GM23338 (cell line): ENCODE measurements at regions not wholly inside any gene's neighbourhood (a gene's known extent, or its start where the extent isn't known, plus 50 kb on each side); places are given as distances from the start of the nearest gene placed in this dataset.

Source experiments
- ATAC-seq: fragments of 200-7000 bp; cut with Tn5 transposase; 3 replicates; pipeline ENCODE4 v1.9.1; 2020
- DNase-seq: peaks from one replicate; pipeline ENCODE4 v3.0.0-alpha.2; 2015; ENCODE audit warnings: low spot score
- H2AFZ ChIP-seq: fragments of 200-600 bp; sonication (generic); 2 replicates; pipeline ENCODE4 v1.8.0; 2016; ENCODE audit warnings: antibody characterized with exemption, mild to moderate bottlenecking, moderate library complexity
- H3F3A ChIP-seq: fragments of 200-600 bp; sonication (generic); replicated peaks from 2 replicates; pipeline ENCODE4 v1.8.0; 2017; ENCODE audit warnings: antibody characterized with exemption, mixed run types, low read depth
- H3K27ac ChIP-seq: fragments of 200-600 bp; sonication (generic); 2 replicates; pipeline ENCODE4 v1.6.1; 2016; ENCODE audit warnings: low read depth
- H3K27me3 ChIP-seq: fragments of 200-600 bp; sonication (generic); 2 replicates; pipeline ENCODE4 v1.8.0; 2016; ENCODE audit warnings: mild to moderate bottlenecking, mixed run types, moderate library complexity; ENCODE audit not compliant: insufficient read depth
- H3K36me3 ChIP-seq: fragments of 200-600 bp; sonication (generic); 2 replicates; pipeline ENCODE4 v1.8.0; 2016; ENCODE audit warnings: mild to moderate bottlenecking; ENCODE audit not compliant: insufficient read depth
- H3K4me1 ChIP-seq: fragments of 200-600 bp; sonication (generic); 2 replicates; pipeline ENCODE4 v1.8.0; 2016; ENCODE audit warnings: mild to moderate bottlenecking, moderate library complexity; ENCODE audit not compliant: insufficient read depth
- H3K4me2 ChIP-seq: fragments of 200-600 bp; sonication (generic); 2 replicates; pipeline ENCODE4 v1.7.1; 2017; ENCODE audit warnings: mixed run types
- H3K4me3 ChIP-seq: fragments of 200-600 bp; sonication (generic); 2 replicates; pipeline ENCODE4 v1.6.1; 2016; ENCODE audit warnings: mixed run types
- H3K79me2 ChIP-seq: fragments of 200-600 bp; sonication (generic); replicated peaks from 2 replicates; pipeline ENCODE4 v1.8.0; 2017; ENCODE audit warnings: mild to moderate bottlenecking; ENCODE audit not compliant: insufficient read depth
- H3K9me2 ChIP-seq: fragments of 200-600 bp; sonication (generic); 2 replicates; pipeline ENCODE4 v1.8.0; 2017; ENCODE audit not compliant: insufficient read depth
- H4K20me1 ChIP-seq: fragments of 200-600 bp; sonication (generic); replicated peaks from 2 replicates; pipeline ENCODE4 v1.8.0; 2017; ENCODE audit warnings: mild to moderate bottlenecking; ENCODE audit not compliant: insufficient read depth
- H3K27ac Mint-ChIP-seq: 2 replicates; pipeline ENCODE4 v1.8.0; 2020; ENCODE audit warnings: inconsistent platforms, mild to moderate bottlenecking, moderate library complexity, mixed read lengths
- H3K27me3 Mint-ChIP-seq: 3 replicates; pipeline ENCODE4 v1.8.0; 2022; ENCODE audit warnings: low read depth, mild to moderate bottlenecking, moderate library complexity, mixed read lengths, inconsistent platforms; ENCODE audit not compliant: insufficient read depth, poor library complexity
- H3K36me3 Mint-ChIP-seq: 3 replicates; pipeline ENCODE4 v1.8.0; 2021; ENCODE audit warnings: low read depth, mild to moderate bottlenecking, inconsistent platforms, moderate library complexity, mixed read lengths
- H3K4me1 Mint-ChIP-seq: 3 replicates; pipeline ENCODE4 v1.8.0; 2020; ENCODE audit warnings: mild to moderate bottlenecking, inconsistent platforms, mixed read lengths
- H3K4me3 Mint-ChIP-seq: 3 replicates; pipeline ENCODE4 v1.8.0; 2021; ENCODE audit warnings: moderate library complexity, mild to moderate bottlenecking, inconsistent platforms, mixed read lengths
- H3K9me3 Mint-ChIP-seq: 3 replicates; pipeline ENCODE4 v1.8.0; 2020; ENCODE audit warnings: moderate library complexity, mild to moderate bottlenecking, inconsistent platforms, mixed read lengths
- CREB1 ChIP-seq: fragments of 250-450 bp; sonication (Bioruptor Pico); IDR thresholded peaks from 2 replicates; pipeline ENCODE4 v1.5.0; 2020; ENCODE audit warnings: low read depth, mild to moderate bottlenecking, moderate library complexity
- EZH2 ChIP-seq: fragments of 200-600 bp; sonication (generic); IDR thresholded peaks from one replicate; pipeline ENCODE4 v1.8.0; 2017; ENCODE audit warnings: antibody characterized with exemption, mild to moderate bottlenecking, low read depth; ENCODE audit not compliant: unreplicated experiment
- EZH2phosphoT487 ChIP-seq: fragments of 200-600 bp; sonication (generic); IDR thresholded peaks from one replicate; pipeline ENCODE4 v1.8.1; 2018; ENCODE audit warnings: antibody characterized with exemption; ENCODE audit not compliant: unreplicated experiment
- JUNB ChIP-seq: IDR thresholded peaks from one replicate; pipeline ENCODE4 v1.6.1; 2016; ENCODE audit warnings: antibody characterized with exemption; ENCODE audit not compliant: unreplicated experiment
- NANOG ChIP-seq: IDR thresholded peaks from 2 replicates; pipeline ENCODE4 v1.6.1; 2016; ENCODE audit warnings: antibody characterized with exemption, borderline replicate concordance
- POLR2AphosphoS5 ChIP-seq: IDR thresholded peaks from 2 replicates; pipeline ENCODE4 v1.6.1; 2016; ENCODE audit warnings: antibody characterized with exemption, low read depth
- STAT1 ChIP-seq: IDR thresholded peaks from one replicate; pipeline ENCODE4 v1.6.1; 2016; ENCODE audit warnings: antibody characterized with exemption; ENCODE audit not compliant: unreplicated experiment
- ZNF114 ChIP-seq: fragments of 250-450 bp; sonication (Bioruptor Pico); IDR thresholded peaks from 2 replicates; pipeline ENCODE4 v1.5.0; 2020; ENCODE audit warnings: mild to moderate bottlenecking, moderate library complexity
- ZNF331 ChIP-seq: fragments of 250-450 bp; sonication (Bioruptor Pico); IDR thresholded peaks from 2 replicates; pipeline ENCODE4 v1.5.0; 2020; ENCODE audit warnings: low read depth, mild to moderate bottlenecking, moderate library complexity
- TF ChIP-seq, protein P1 (sequence below): fragments of 250-450 bp; sonication (Bioruptor Pico); IDR thresholded peaks from 2 replicates; pipeline ENCODE4 v1.5.0; 2020; ENCODE audit warnings: mild to moderate bottlenecking, moderate library complexity
- TF ChIP-seq, protein P2 (sequence below), 2 experiments: fragments of 200-600 bp in 1 of 2; sonication (generic) in 1 of 2; conservative IDR thresholded peaks; 2 replicates each; pipeline versions ENCODE4 v1.5.1 to v1.6.1; 2016 to 2017; ENCODE audit warnings: antibody characterized with exemption in 2 of 2, low read depth in 2 of 2, mild to moderate bottlenecking in 2 of 2, moderate library complexity in 1 of 2
- TF ChIP-seq, protein P3 (sequence below): IDR thresholded peaks from 2 replicates; pipeline ENCODE4 v1.6.1; 2016; ENCODE audit warnings: antibody characterized with exemption
- TF ChIP-seq, protein P4 (sequence below): IDR thresholded peaks from one replicate; pipeline ENCODE4 v1.6.1; 2018; ENCODE audit warnings: antibody characterized with exemption; ENCODE audit not compliant: unreplicated experiment

DNA sequence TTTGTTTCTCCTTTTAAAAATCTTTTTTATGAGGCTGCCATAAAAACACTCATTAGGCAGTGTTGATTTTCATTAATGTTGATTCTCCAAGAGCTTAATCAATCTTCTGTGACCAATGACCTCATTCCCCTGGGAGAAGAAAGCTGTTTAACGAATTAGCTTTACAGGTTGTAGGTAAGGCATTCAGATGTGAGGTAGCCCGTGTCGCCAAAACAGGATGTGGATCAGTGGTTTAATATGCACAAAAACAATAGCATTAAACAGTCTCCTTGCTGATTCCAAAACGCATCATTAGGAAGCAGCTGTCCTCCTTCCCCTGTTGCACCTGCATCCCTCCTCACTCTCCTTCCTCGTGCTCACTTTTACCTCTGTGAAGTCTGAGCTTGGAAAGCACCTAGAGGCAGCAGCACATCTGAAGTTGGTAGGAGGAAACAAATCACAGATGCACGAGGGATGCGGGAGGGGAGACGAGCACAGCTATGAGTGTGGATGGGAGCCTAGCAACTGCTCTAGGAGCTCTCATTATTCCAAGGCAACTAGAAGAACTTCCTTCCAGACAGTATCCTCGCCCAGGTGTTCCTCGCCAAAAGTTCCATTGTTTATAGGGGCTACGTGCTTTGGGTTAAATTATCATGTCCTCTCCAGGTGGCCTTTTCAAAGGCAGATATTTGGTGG is 179.4 kb upstream of the SNX19 start:
- no peaks in the 10 kb centered on the region for H3K27me3 ChIP-seq
- H3K79me2 ChIP-seq, result no peaks in the 10 kb centered on the region
- H3K4me1 Mint-ChIP-seq, result peaks cover 2% of the 10 kb centered on the region; the same call in 1 of the 3 replicates
- TF ChIP-seq CREB1 (CRISPR knock-in tag) (no peak), ZNF114 (no peak), EZH2phosphoT487 (no peak), ZNF331 (CRISPR knock-in tag) (no peak), STAT1 (no peak), POLR2AphosphoS5 (no peak), EZH2 (no peak), JUNB (no peak), NANOG (no peak)
- TF ChIP-seq, protein P1, sequence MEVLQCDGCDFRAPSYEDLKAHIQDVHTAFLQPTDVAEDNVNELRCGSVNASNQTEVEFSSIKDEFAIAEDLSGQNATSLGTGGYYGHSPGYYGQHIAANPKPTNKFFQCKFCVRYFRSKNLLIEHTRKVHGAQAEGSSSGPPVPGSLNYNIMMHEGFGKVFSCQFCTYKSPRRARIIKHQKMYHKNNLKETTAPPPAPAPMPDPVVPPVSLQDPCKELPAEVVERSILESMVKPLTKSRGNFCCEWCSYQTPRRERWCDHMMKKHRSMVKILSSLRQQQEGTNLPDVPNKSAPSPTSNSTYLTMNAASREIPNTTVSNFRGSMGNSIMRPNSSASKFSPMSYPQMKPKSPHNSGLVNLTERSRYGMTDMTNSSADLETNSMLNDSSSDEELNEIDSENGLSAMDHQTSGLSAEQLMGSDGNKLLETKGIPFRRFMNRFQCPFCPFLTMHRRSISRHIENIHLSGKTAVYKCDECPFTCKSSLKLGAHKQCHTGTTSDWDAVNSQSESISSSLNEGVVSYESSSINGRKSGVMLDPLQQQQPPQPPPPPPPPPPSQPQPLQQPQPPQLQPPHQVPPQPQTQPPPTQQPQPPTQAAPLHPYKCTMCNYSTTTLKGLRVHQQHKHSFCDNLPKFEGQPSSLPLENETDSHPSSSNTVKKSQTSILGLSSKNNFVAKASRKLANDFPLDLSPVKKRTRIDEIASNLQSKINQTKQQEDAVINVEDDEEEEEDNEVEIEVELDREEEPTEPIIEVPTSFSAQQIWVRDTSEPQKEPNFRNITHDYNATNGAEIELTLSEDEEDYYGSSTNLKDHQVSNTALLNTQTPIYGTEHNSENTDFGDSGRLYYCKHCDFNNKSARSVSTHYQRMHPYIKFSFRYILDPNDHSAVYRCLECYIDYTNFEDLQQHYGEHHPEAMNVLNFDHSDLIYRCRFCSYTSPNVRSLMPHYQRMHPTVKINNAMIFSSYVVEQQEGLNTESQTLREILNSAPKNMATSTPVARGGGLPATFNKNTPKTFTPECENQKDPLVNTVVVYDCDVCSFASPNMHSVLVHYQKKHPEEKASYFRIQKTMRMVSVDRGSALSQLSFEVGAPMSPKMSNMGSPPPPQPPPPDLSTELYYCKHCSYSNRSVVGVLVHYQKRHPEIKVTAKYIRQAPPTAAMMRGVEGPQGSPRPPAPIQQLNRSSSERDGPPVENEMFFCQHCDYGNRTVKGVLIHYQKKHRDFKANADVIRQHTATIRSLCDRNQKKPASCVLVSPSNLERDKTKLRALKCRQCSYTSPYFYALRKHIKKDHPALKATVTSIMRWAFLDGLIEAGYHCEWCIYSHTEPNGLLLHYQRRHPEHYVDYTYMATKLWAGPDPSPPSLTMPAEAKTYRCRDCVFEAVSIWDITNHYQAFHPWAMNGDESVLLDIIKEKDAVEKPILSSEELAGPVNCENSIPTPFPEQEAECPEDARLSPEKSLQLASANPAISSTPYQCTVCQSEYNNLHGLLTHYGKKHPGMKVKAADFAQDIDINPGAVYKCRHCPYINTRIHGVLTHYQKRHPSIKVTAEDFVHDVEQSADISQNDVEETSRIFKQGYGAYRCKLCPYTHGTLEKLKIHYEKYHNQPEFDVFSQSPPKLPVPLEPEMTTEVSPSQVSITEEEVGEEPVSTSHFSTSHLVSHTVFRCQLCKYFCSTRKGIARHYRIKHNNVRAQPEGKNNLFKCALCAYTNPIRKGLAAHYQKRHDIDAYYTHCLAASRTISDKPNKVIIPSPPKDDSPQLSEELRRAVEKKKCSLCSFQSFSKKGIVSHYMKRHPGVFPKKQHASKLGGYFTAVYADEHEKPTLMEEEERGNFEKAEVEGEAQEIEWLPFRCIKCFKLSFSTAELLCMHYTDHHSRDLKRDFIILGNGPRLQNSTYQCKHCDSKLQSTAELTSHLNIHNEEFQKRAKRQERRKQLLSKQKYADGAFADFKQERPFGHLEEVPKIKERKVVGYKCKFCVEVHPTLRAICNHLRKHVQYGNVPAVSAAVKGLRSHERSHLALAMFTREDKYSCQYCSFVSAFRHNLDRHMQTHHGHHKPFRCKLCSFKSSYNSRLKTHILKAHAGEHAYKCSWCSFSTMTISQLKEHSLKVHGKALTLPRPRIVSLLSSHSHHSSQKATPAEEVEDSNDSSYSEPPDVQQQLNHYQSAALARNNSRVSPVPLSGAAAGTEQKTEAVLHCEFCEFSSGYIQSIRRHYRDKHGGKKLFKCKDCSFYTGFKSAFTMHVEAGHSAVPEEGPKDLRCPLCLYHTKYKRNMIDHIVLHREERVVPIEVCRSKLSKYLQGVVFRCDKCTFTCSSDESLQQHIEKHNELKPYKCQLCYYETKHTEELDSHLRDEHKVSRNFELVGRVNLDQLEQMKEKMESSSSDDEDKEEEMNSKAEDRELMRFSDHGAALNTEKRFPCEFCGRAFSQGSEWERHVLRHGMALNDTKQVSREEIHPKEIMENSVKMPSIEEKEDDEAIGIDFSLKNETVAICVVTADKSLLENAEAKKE (CRISPR knock-in tag), result no peak
- TF ChIP-seq, protein P2, sequence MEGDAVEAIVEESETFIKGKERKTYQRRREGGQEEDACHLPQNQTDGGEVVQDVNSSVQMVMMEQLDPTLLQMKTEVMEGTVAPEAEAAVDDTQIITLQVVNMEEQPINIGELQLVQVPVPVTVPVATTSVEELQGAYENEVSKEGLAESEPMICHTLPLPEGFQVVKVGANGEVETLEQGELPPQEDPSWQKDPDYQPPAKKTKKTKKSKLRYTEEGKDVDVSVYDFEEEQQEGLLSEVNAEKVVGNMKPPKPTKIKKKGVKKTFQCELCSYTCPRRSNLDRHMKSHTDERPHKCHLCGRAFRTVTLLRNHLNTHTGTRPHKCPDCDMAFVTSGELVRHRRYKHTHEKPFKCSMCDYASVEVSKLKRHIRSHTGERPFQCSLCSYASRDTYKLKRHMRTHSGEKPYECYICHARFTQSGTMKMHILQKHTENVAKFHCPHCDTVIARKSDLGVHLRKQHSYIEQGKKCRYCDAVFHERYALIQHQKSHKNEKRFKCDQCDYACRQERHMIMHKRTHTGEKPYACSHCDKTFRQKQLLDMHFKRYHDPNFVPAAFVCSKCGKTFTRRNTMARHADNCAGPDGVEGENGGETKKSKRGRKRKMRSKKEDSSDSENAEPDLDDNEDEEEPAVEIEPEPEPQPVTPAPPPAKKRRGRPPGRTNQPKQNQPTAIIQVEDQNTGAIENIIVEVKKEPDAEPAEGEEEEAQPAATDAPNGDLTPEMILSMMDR (conservative IDR thresholded peaks at IDR 0.05; ENCODE audit: low read depth in 2 of 2), result no peak
- TF ChIP-seq, protein P3, sequence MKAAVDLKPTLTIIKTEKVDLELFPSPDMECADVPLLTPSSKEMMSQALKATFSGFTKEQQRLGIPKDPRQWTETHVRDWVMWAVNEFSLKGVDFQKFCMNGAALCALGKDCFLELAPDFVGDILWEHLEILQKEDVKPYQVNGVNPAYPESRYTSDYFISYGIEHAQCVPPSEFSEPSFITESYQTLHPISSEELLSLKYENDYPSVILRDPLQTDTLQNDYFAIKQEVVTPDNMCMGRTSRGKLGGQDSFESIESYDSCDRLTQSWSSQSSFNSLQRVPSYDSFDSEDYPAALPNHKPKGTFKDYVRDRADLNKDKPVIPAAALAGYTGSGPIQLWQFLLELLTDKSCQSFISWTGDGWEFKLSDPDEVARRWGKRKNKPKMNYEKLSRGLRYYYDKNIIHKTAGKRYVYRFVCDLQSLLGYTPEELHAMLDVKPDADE, result no peak
- TF ChIP-seq, protein P4, sequence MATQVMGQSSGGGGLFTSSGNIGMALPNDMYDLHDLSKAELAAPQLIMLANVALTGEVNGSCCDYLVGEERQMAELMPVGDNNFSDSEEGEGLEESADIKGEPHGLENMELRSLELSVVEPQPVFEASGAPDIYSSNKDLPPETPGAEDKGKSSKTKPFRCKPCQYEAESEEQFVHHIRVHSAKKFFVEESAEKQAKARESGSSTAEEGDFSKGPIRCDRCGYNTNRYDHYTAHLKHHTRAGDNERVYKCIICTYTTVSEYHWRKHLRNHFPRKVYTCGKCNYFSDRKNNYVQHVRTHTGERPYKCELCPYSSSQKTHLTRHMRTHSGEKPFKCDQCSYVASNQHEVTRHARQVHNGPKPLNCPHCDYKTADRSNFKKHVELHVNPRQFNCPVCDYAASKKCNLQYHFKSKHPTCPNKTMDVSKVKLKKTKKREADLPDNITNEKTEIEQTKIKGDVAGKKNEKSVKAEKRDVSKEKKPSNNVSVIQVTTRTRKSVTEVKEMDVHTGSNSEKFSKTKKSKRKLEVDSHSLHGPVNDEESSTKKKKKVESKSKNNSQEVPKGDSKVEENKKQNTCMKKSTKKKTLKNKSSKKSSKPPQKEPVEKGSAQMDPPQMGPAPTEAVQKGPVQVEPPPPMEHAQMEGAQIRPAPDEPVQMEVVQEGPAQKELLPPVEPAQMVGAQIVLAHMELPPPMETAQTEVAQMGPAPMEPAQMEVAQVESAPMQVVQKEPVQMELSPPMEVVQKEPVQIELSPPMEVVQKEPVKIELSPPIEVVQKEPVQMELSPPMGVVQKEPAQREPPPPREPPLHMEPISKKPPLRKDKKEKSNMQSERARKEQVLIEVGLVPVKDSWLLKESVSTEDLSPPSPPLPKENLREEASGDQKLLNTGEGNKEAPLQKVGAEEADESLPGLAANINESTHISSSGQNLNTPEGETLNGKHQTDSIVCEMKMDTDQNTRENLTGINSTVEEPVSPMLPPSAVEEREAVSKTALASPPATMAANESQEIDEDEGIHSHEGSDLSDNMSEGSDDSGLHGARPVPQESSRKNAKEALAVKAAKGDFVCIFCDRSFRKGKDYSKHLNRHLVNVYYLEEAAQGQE, result no peak
- H3K27ac ChIP-seq, result no peak overlapping the region
- no peak for ATAC-seq
- H3F3A ChIP-seq, result no peaks in the 10 kb centered on the region
- no peaks in the 10 kb centered on the region for H3K9me3 Mint-ChIP-seq
- no peak overlapping the region for H3K4me2 ChIP-seq
- H3K27ac Mint-ChIP-seq, result no peak overlapping the region; the same call in 1 of the 2 replicates
- H3K4me3 ChIP-seq, result no peak overlapping the region
- no peaks in the 10 kb centered on the region for H3K36me3 ChIP-seq
- H3K36me3 Mint-ChIP-seq, result no peaks in the 10 kb centered on the region
- H3K27me3 Mint-ChIP-seq, result peaks cover 10% of the 10 kb centered on the region
- H2AFZ ChIP-seq, result peak overlapping the region; percentile 88
- H3K4me3 Mint-ChIP-seq, result no peak overlapping the region
- no peaks in the 10 kb centered on the region for H4K20me1 ChIP-seq
- peaks cover 8% of the 10 kb centered on the region; the same call in 1 of the 2 replicates for H3K4me1 ChIP-seq
- peaks cover 20% of the 10 kb centered on the region for H3K9me2 ChIP-seq
- DNase-seq, result peak; percentile 3
